ENCODE measurements at regions not wholly inside any gene's neighbourhood (a gene's known extent, or its start where the extent isn't known, plus 50 kb on each side); places are given as distances from the start of the nearest gene placed in this dataset.
A peak's percentile ranks its signal among the peaks of the same experiment; 100 is the strongest.
"Not testable (repeated sequence)": the region's sequence is repeated elsewhere in the genome, so short reads cannot be mapped to it uniquely, and the experiment has no call there.

GRCh38 chr3:35950021-35950420 is 310.7 kb downstream of the ARPP21 start:
- no peak for FAIRE-seq

- FAIRE-seq = no peak
These were observed 315.1 kb downstream of the ARPP21 start for GRCh38 chr3:35954413-35954812.

DNA sequence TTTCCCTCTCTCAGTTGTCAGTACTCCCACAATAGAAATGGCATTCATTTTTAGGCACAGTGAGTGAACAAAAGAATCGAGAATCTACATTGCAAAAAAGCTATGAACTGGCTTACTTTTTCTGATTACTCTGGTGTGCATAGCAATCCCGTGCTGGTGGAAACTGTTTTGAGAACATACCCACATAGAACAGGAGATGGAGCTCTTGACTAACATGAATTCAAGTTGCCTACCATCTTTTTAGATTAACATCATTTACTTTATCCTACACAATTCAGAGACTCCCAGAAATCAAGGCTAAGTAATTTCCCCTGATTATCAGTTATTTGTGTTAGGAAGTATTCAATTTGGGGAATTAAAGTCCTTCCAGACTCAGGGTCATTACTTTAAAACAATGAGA is 326.6 kb downstream of the ARPP21 start:
- FAIRE-seq = peak; percentile 96

DNA sequence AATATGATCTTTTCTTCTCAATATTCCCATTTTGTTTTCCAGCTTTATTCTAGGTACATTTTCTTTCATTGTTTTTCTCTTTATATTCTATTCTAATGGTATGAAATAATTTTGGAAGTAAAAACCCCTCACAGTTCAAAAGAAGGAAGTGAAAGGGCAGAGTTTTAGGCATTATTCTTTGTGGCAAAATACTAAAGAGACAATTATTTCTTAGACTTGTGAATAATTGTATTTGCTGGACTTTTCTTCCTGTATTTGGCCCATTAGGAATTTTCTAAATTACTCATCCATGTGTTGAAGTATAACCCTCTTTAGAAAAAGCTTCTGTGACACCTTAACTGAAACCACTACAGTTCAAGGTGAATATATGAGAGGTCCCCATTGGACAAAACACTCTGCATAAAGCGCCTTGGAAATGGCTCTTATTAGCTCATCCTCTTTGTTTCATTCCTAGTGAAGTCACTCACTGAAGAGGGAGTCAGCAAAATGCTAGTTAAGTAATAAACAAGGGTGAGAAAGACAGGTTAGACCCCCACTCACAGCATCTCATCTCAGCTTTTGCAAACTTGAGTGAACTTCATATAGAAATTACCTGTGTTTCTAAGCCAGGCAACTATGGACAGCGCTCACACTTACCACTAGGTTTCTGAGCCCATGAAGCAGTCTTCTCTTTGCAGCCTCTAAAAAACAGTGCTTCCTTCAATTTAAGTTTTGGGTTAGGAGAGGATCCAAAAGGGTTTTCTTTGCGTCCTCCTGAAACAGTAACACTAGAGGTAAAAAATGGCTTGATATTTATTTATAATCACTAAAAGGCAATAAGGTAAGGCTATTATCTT is 327.5 kb downstream of the ARPP21 start:
- no peak for FAIRE-seq

DNA sequence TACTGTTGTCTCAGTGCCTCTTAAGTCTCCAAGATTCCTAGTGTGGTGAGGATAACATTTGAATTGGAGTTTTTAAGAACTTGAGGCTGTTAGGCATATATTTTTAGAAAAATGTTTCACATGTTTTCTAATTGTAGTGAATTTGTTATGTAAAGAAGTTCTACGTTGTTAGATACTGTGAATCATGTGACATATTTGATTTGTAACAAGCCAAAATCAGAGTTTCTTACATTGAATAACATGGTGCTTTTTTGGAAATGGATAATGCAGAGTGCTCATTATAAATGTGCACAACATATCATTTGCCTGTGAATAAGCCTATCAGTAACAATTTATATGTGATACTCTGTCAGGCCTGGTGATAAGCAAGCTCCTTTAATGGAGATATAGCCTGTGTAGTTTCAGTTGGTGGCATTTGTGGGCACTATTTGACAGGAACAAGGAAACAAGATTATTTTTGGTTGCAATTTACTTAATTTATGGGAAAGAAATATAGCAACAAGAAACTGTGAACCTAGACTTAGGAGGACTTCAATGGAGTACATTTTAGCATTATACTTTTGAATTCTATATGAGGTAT is 328.8 kb downstream of the ARPP21 start:
- no peak for FAIRE-seq

- FAIRE-seq = no peak
These were observed 330.1 kb downstream of the ARPP21 start for GRCh38 chr3:35969406-35969805.

DNA sequence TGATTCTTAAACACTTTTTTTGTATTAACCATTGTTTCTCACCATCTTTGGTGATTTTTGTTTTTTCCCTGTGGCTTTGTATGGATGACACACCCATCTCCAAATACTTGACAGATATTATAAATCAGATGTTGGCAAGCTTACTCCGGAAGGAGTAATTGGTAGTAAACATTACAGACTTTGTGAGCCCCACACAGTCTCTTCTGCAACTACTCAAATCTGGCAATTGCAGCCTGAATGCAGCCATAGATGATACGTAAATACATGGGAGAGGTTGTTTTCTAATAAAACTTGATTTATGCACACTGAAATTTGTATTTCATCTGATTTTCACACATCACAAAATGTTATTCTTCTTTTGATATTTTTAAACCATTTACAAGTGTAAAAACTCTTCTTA is 331.5 kb downstream of the ARPP21 start:
- no peak for FAIRE-seq

DNA sequence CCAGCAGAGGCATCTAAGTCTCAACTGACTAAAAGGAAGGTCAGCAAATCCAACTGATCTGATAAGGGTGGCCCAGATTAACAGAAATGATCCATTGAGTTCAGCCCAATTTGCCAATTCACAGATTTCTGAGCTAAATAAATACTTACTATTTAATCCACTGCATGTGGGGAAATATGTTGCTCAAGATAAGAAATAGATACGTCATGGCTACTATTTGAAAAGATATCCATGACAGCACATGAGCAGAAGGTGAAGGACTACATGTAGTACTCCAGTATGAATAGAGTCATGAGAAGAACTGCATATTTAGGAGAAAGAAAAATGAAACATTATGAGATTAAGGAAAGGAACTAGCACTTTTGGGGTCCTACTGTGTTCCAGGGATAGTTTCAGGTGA is 332.4 kb downstream of the ARPP21 start:
- FAIRE-seq = no peak

DNA sequence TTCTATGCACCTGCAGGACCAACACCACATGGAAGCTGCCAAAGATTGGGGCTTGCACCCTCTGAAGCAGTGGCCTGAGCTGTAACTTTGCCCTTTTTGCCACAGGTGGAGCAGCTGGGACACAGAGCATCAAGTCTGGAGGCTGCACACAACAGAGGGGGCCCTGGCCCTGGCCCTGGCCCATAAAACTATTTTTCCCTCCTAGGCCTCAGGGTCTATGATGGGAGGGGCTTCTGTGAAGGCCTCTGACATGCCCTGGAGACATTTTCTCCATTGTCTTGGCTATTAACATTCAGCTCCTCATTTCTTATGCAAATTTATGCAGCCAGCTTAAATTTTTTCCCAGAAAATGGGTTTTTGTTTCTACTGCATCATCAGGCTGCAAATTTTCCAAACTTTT is 335.5 kb downstream of the ARPP21 start:
- no peak for FAIRE-seq

DNA sequence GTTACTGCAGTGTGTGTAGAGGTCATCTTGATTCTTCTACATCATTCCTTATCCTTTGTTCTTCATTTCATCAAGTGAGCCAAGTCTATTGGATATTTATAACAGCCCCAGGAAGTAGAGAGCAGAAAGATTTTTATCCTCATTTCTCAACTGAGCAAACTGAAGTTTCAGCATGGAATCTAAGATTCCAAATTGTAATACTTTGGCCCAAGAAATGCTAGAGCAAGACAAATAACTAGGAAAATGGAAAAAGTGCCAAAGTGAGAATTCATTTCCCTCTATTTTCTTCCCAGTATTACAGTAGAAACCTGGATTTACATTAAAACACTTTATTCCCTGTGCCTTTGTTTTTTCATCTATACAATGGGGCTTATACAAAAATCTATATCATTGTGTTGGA is 346.8 kb downstream of the ARPP21 start:
- FAIRE-seq = no peak

DNA sequence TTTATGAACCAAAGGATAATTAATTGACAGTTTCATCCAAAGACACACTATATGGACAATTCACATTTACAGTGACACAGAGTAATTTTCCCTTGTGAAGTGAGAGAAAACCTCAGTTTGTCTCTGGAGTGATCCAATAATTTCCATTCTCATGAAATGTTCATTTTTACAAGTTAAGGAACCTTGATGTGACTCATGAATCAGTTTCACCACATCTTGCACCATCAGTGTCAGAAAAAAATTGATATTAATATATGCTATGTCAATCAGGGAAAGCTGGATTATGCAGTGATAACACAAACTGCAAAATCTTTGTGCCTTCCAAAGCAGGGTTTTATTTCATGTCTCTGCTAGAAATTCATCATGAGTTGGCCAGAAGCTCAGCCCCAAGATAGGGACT is 348.1 kb downstream of the ARPP21 start:
- FAIRE-seq = no peak

DNA sequence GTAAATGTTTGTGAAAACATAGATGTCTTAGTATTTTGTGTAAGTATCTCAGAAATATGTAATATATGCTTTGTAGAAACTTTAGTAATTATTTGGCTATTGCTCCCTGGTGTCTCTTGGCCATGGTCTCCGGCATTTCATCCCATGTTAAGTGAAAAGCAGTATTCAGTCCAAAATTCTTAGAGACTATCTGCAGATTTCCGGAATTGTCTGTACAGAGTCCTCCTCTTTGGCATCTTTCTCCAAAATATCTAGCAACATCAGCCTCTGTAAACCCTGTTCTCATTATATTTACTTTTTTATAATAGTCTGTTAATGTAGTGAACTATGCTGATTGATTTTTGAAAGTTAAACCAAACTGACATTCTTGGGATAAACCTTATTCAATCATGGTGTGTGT is 352.7 kb downstream of the ARPP21 start:
- no peak for FAIRE-seq

- FAIRE-seq = no peak
These were observed 368.5 kb upstream of the STAC start for GRCh38 chr3:36011791-36012190.

DNA sequence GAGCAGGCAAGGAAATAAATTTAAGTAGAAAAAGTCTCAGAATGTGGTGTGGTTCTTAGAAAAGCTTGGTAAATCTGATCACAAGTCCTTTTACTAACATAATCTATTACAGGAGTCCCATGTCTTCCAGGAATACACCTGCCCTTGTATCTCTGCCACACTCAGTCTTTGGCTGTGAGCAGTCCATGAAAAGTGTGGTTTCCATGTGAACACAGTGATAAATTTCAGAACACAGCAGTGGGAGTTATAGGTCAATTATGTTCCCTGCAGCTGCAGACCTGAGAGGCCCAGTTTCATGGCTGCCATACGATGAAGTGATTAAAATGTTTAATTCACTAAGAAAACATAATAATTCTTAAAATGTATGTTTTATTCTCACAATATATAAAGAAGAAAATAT is 366.9 kb upstream of the STAC start:
- no peak for FAIRE-seq

- no peak for FAIRE-seq
These were observed 355.1 kb upstream of the STAC start for GRCh38 chr3:36025232-36025631.

DNA sequence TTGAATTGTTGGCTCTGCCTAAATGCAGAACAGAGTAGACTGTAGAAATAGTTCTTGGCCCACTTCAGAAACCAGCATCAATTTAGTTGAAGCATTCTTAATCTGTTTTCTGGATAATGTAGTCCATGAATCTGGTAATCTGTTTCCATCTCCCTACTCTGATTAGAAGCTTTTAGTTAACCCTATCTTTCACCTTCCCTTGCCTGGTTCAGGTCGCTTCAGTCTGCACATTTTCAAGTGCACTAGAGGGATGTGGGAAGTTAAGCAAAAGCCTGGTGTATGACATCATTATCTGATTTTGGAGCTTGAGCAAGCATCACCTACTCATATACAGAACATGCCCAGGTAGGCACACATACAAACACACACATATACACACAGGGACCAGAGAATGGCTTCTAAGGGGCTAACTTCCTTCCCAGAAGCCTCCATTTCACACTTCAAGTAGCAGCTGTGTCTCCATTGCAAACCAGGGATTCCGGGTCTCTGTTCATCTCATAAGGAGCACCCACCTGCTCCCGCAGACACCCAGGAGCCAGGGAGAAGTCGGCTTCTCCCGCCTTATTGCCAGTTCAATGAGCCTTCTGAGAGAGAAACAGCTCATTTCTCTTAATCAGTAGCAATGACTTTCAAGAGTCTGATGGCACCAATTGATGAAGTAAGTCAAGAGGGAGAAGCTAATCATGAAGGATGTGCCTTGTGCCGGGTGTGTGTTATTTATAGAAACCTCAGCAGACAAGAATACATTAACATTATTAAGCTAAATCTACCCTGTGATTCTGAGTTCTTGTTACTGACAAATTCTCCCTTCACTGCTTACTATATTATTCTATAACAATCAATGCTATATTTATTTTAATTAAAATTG is 347.9 kb upstream of the STAC start:
- no peak for FAIRE-seq

DNA sequence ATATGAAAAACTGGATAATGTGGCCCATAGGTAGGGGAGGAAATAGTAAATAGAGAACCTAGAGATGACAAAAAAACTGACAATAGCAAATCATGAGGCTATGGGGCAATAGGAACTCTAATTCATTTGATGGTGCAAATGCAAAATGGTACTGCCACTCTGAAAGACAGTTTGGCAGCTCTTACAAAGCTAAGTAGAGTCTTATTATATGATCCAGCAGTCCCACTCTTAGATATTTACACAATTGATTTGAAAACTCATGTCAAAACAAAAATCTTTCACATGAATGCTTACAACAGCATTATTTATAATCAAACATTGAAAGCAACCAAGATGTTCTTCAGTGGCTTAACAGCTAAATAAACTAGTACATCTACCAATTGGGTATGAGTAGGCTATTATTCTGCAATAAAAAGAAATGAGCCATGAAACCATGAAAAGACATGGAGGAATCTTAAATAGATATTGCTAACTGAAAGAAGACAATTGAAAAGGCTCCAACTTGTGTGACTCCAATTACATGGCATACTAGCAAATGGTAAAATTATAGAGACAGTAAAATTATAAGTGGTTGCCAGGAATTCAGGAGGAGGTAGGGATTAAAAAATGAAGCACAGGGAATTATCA is 321.8 kb upstream of the STAC start:
- no peak for FAIRE-seq

- FAIRE-seq = peak; percentile 94
These were observed 319.4 kb upstream of the STAC start for GRCh38 chr3:36060950-36061349.

GRCh38 chr3:36063992-36064391 is 316.3 kb upstream of the STAC start:
- no peak for FAIRE-seq

DNA sequence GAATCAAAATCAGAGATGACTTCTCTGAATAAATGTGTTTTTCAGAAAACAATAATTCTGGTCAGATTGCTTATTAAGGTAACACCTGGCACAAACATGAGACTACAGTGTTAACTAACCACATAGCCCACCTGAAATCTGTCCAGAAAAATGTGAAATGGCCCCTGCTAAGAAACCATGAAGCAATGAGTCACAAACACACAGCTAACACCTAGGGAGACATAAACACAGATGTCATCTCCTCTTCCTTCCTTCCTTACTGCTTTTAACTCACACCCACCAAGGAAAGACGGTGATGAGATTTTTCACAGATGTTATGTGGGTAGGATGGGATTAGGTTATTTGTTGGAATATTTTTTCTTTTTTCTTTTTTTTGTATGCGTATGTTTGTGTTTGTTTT is 315.0 kb upstream of the STAC start:
- no peak for FAIRE-seq

GRCh38 chr3:36075491-36075890 is 304.8 kb upstream of the STAC start:
- no peak for FAIRE-seq

DNA sequence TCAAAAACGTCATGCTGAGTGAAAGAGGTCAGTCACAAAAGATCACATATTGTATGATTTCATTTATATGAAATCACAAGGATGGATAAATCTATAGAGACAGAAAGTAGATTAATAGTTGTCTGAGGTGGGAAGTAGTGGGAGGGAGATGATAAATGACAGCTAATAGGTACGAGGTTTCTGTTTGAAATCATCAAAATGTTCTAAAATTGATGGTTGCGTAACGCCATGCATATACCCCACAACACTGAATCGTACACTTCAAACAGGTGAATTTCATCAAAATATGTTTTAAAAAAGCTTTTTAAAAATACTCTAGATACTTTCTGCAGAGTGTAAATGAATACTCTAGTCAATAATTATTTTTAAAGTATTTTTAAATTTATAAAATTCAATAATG is 303.0 kb upstream of the STAC start:
- no peak for FAIRE-seq

DNA sequence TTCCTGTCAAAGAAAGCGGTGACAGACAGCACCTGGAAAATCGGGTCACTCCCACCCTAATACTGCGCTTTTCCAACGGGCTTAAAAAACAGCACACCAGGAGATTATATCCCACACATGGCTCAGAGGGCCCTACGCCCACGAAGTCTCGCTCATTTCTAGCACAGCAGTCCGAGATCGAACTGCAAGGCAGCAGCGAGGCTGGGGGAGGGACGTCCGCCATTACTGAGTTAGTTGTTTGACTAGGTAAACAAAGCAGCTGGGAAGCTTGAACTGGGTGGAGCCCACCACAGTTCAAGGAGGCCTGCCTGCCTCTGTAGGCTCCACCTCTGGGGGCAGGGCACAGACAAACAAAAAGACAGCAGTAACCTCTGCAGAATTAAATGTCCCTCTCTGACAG is 297.3 kb upstream of the STAC start:
- FAIRE-seq = not testable (repeated sequence)

Data from islet of Langerhans (tissue), 1 donor.